HCT116 (cell line): ENCODE measurements at regions not wholly inside any gene's neighbourhood (a gene's known extent, or its start where the extent isn't known, plus 50 kb on each side); places are given as distances from the start of the nearest gene placed in this dataset.

Source experiments
- ATAC-seq: fragments of 200-7000 bp; cut with Tn5 transposase; 2 replicates; pipeline ENCODE4 v1.9.1; 2020; ENCODE audit warnings: mild to moderate bottlenecking, moderate library complexity
- BruUV-seq: library from RNA; stranded (reverse); fragments of 400-500 nt; replicated peaks from 2 replicates; lab custom pipeline; 2021; lab: Mats Ljungman, UMichigan
- CTCF ChIA-PET: fragments of 300-600 bp; sonication (Branson Sonifier 250); formaldehyde crosslinking; loops from one replicate; lab custom pipeline; 2021; ENCODE audit warnings: antibody characterized with exemption; lab: Charles Lee
- POLR2A ChIA-PET: fragments of 300-600, 350-600 bp; sonication (Branson Sonifier 250); formaldehyde crosslinking; loops from one replicate; lab custom pipeline; 2021; ENCODE audit warnings: antibody characterized with exemption; lab: Charles Lee
- RAD21 ChIA-PET, 2 experiments: fragments of 300-600 bp; sonication (Branson Sonifier 250); formaldehyde crosslinking; loops; one replicate each; lab custom pipeline; 2023; ENCODE audit warnings: low total read pairs in 2 of 2; ENCODE audit not compliant: uncharacterized antibody in 2 of 2, unreplicated experiment in 2 of 2, low non-redundant PET in 1 of 2; lab: Charles Lee
- DNase-seq: peaks from one replicate; pipeline ENCODE4 v3.0.0-alpha.2; 2010; ENCODE audit warnings: low read depth, low spot score
- H2AFZ ChIP-seq: fragments of 200-600 bp; shearing (Covaris generic), sonication (generic); 2 replicates; pipeline ENCODE4 v1.6.1; 2017; ENCODE audit warnings: low read depth, mixed run types, mixed read lengths, antibody characterized with exemption, low read length; ENCODE audit not compliant: poor library complexity, severe bottlenecking
- H3K27ac ChIP-seq: 2 replicates; pipeline ENCODE4 v1.5.1; 2012; ENCODE audit warnings: low read depth, low read length
- H3K27me3 ChIP-seq: fragments of 200-600 bp; sonication (generic); 2 replicates; pipeline ENCODE4 v1.6.1; 2016; ENCODE audit warnings: mixed run types, low read length, mixed read lengths; ENCODE audit not compliant: insufficient read depth
- H3K36me3 ChIP-seq, 2 experiments: fragments of 200-500 bp in 1 of 2; fragments of 200-600 bp in 1 of 2; sonication (Bioruptor generic) in 1 of 2; sonication (generic) in 1 of 2; 2 replicates each; pipeline versions ENCODE4 v1.5.1 to v1.6.1; 2014 to 2016; ENCODE audit warnings: low read length in 2 of 2, inconsistent platforms in 1 of 2, mixed read lengths in 1 of 2, mixed run types in 1 of 2; ENCODE audit not compliant: insufficient read depth in 2 of 2, control insufficient read depth in 1 of 2
- H3K4me1 ChIP-seq, 2 experiments: fragments of 200-600 bp in 1 of 2; sonication (generic) in 1 of 2; 2 replicates each; pipeline versions ENCODE4 v1.5.1 to v1.6.1; 2012 to 2017; ENCODE audit warnings: low read length in 2 of 2, inconsistent platforms in 1 of 2, mild to moderate bottlenecking in 1 of 2, mixed read lengths in 1 of 2, mixed run types in 1 of 2, moderate library complexity in 1 of 2; ENCODE audit not compliant: insufficient read depth in 2 of 2, control insufficient read depth in 1 of 2
- H3K4me2 ChIP-seq: fragments of 200-600 bp; sonication (generic); 2 replicates; pipeline ENCODE4 v1.6.1; 2017; ENCODE audit warnings: mixed run types, low read length, mixed read lengths
- H3K4me3 ChIP-seq, 2 experiments: fragments of 200-600 bp in 1 of 2; sonication (generic) in 1 of 2; replicated peaks in 1 of 2; 2 replicates each; pipeline ENCODE4 v1.5.1; 2011 to 2016; ENCODE audit warnings: low read length in 2 of 2, control low read depth in 1 of 2, low read depth in 1 of 2, mild to moderate bottlenecking in 1 of 2, mixed read lengths in 1 of 2, mixed run types in 1 of 2
- H3K79me2 ChIP-seq: fragments of 200-600 bp; sonication (generic); 2 replicates; pipeline ENCODE4 v1.6.1; 2017; ENCODE audit warnings: mild to moderate bottlenecking, mixed run types, low read length, moderate library complexity, mixed read lengths; ENCODE audit not compliant: insufficient read depth
- H3K9ac ChIP-seq: fragments of 200-600 bp; sonication (generic); 2 replicates; pipeline ENCODE4 v1.6.1; 2016; ENCODE audit warnings: low read length, mixed read lengths
- H3K9me2 ChIP-seq: fragments of 200-600 bp; sonication (generic), shearing (Covaris generic); 2 replicates; pipeline ENCODE4 v1.6.1; 2017; ENCODE audit warnings: mixed run types, mild to moderate bottlenecking, moderate library complexity; ENCODE audit not compliant: insufficient read depth
- H3K9me3 ChIP-seq, 2 experiments: fragments of 200-500 bp in 1 of 2; fragments of 200-600 bp in 1 of 2; sonication (Bioruptor generic) in 1 of 2; sonication (generic) in 1 of 2; 2 replicates each; pipeline ENCODE4 v1.6.1; 2014 to 2017; ENCODE audit warnings: low read length in 2 of 2, mixed read lengths in 2 of 2, inconsistent platforms in 1 of 2, low read depth in 1 of 2, mild to moderate bottlenecking in 1 of 2, mixed run types in 1 of 2, moderate library complexity in 1 of 2; ENCODE audit not compliant: control insufficient read depth in 1 of 2, insufficient read depth in 1 of 2
- H4K20me1 ChIP-seq: fragments of 200-600 bp; sonication (generic), shearing (Covaris generic); 2 replicates; pipeline ENCODE4 v1.6.1; 2017; ENCODE audit warnings: mixed run types, mild to moderate bottlenecking, moderate library complexity; ENCODE audit not compliant: insufficient read depth
- CBX3 ChIP-seq: IDR thresholded peaks from 2 replicates; pipeline ENCODE4 v1.6.1; 2012; ENCODE audit warnings: low read depth
- CEBPB ChIP-seq: IDR thresholded peaks from 2 replicates; pipeline ENCODE4 v1.6.1; 2012; ENCODE audit warnings: low read depth
- CTCF ChIP-seq, 3 experiments: fragments of 200-600 bp in 1 of 3; sonication (generic) in 1 of 3; IDR thresholded peaks in 2 of 3; conservative IDR thresholded peaks in 1 of 3; 2 replicates each; pipeline ENCODE4 v1.5.1; 2012 to 2017; ENCODE audit warnings: low read depth in 2 of 3, low read length in 2 of 3, antibody characterized with exemption in 1 of 3, borderline replicate concordance in 1 of 3, control low read depth in 1 of 3, mild to moderate bottlenecking in 1 of 3, mixed read lengths in 1 of 3, mixed run types in 1 of 3, moderate library complexity in 1 of 3; ENCODE audit not compliant: insufficient read depth in 1 of 3
- EGR1 ChIP-seq: IDR thresholded peaks from 2 replicates; pipeline ENCODE4 v1.6.1; 2012; ENCODE audit warnings: low read depth
- MAX ChIP-seq: IDR thresholded peaks from 2 replicates; pipeline ENCODE4 v1.6.1; 2012
- POLR2A ChIP-seq: IDR thresholded peaks from 2 replicates; pipeline ENCODE4 v1.7.0; 2011; ENCODE audit warnings: borderline replicate concordance; ENCODE audit not compliant: insufficient read depth, insufficient read length; ENCODE audit errors: extremely low read depth
- POLR2AphosphoS5 ChIP-seq: IDR thresholded peaks from 2 replicates; pipeline ENCODE4 v1.6.1; 2011; ENCODE audit warnings: mild to moderate bottlenecking, low read depth, low read length, moderate library complexity
- REST ChIP-seq: IDR thresholded peaks from 2 replicates; pipeline ENCODE4 v1.6.1; 2012; ENCODE audit warnings: low read depth
- SRF ChIP-seq: IDR thresholded peaks from 2 replicates; pipeline ENCODE4 v1.6.1; 2012; ENCODE audit warnings: low read depth
- TCF7L2 ChIP-seq: IDR thresholded peaks from 2 replicates; pipeline ENCODE4 v1.7.0; 2011; ENCODE audit warnings: borderline replicate concordance, inconsistent platforms; ENCODE audit not compliant: insufficient read depth, insufficient read length; ENCODE audit errors: extremely low read depth
- YY1 ChIP-seq: IDR thresholded peaks from 2 replicates; pipeline ENCODE4 v1.6.1; 2011; ENCODE audit warnings: low read length, low read depth, moderate library complexity, mild to moderate bottlenecking; ENCODE audit not compliant: insufficient replicate concordance; ENCODE audit errors: extremely low read depth
- ZFX ChIP-seq: fragments of 450-650 bp; IDR thresholded peaks from 2 replicates; pipeline ENCODE4 v1.6.1; 2017
- intact Hi-C: fragments of 100-400 bp; cut with micrococcal nuclease; formaldehyde crosslinking; loops from 2 replicates; pipeline ENCODE4 v1.10.0; 2022

- Histone ChIP-seq H3K27me3 (no peaks in the 10 kb centered on the region), H3K4me2 (no peak overlapping the region), H3K9ac (no peak overlapping the region), H3K9me3 (no peaks in the 10 kb centered on the region; a peak in 1 of 4 replicates), H3K4me1 (no peaks in the 10 kb centered on the region), H3K27ac (no peak overlapping the region), H3K79me2 (no peaks in the 10 kb centered on the region), H3K9me2 (no peaks in the 10 kb centered on the region), H3K36me3 (no peaks in the 10 kb centered on the region), H2AFZ (no peak overlapping the region), H4K20me1 (no peaks in the 10 kb centered on the region), H3K4me3 (no peak overlapping the region)
- TF ChIP-seq SRF (no peak), EGR1 (no peak), MAX (no peak), CBX3 (no peak), ZFX (no peak), POLR2A (no peak), CTCF (IDR thresholded peaks at IDR 0.05 in 2 of 3, conservative IDR thresholded peaks at IDR 0.05 in 1 of 3; ENCODE audit: borderline replicate concordance in 1 of 3, insufficient read depth in 1 of 3, low read depth in 2 of 3, low read length in 2 of 3) (no peak), YY1 (no peak), TCF7L2 (no peak), CEBPB (no peak)
- no peak for ATAC-seq
- RAD21 ChIA-PET: no interaction called here
- intact Hi-C loops: no loop called here
- CTCF ChIA-PET: no interaction called here
- BruUV-seq: no TSS peak
- POLR2A ChIA-PET: no interaction called here
- DNase-seq: no peak
Measured at GRCh38 chr14:42011221-42011620, 404.5 kb downstream of the LRFN5 start.

- DNase-seq (no peak), ATAC-seq (no peak)
- no peaks in the 10 kb centered on the region for H3K79me2 ChIP-seq
- ChIA-PET POLR2A (no interaction called here), RAD21 (no interaction called here), CTCF (no interaction called here)
- no peaks in the 10 kb centered on the region for H3K9me3 ChIP-seq
- no peak overlapping the region for H3K9ac ChIP-seq
- H3K27me3 ChIP-seq: no peaks in the 10 kb centered on the region
- BruUV-seq: no TSS peak
- intact Hi-C loops: no loop called here
- H4K20me1 ChIP-seq: no peaks in the 10 kb centered on the region
- H3K4me3 ChIP-seq: no peak overlapping the region
- no peak overlapping the region for H2AFZ ChIP-seq
- no peak overlapping the region for H3K4me2 ChIP-seq
- H3K27ac ChIP-seq: no peak overlapping the region
- H3K9me2 ChIP-seq: no peaks in the 10 kb centered on the region
- no peaks in the 10 kb centered on the region for H3K36me3 ChIP-seq
- no peaks in the 10 kb centered on the region for H3K4me1 ChIP-seq
- TF ChIP-seq CBX3: no peak
- no peak for TF ChIP-seq POLR2AphosphoS5
- TF ChIP-seq REST: no peak
- TF ChIP-seq, all 23 proteins: peak for 0
Measured at GRCh38 chr14:42004321-42004720, 397.6 kb downstream of the LRFN5 start.
